K562 (cell line): ENCODE measurements at regions not wholly inside any gene's neighbourhood (a gene's known extent, or its start where the extent isn't known, plus 50 kb on each side); places are given as distances from the start of the nearest gene placed in this dataset.

Experiments used
- ATAC-seq: fragments of 200-7000 bp; cut with Tn5 transposase; 3 replicates; pipeline ENCODE4 v1.9.1; 2020; ENCODE audit warnings: moderate library complexity
- BruUV-seq: library from RNA; stranded (reverse); fragments of 400-500 nt; replicated peaks from 2 replicates; lab custom pipeline; 2021; lab: Mats Ljungman, UMichigan
- CTCF ChIA-PET: fragments of 300-600 bp; formaldehyde crosslinking; extraction: SDS; loops from one replicate; lab custom pipeline; 2021; ENCODE audit warnings: low intra/inter-chr PET ratio; lab: Yijun Ruan, JAX
- POLR2A ChIA-PET: fragments of 300-600, 350-650 bp; sonication (Branson Sonifier 250); formaldehyde crosslinking; extraction: SDS; loops from one replicate; lab custom pipeline; 2021; ENCODE audit warnings: antibody characterized with exemption, inconsistent platforms; lab: Yijun Ruan, JAX
- DNase-seq, 4 experiments: peaks; one replicate each; pipeline versions ENCODE4 v3.0.0 to v3.0.0-alpha.2; 2011 to 2018; ENCODE audit warnings: low spot score in 3 of 4, mixed read lengths in 3 of 4; ENCODE audit errors: extremely low read depth in 1 of 4
- FAIRE-seq: peaks from 2 replicates; lab custom pipeline; 2011; peaks lifted over from hg19 to GRCh38; lab: Jason Lieb, UNC
- H2AFZ ChIP-seq: 2 replicates; pipeline ENCODE4 v1.6.0; 2011; ENCODE audit warnings: low read depth, low read length, control low read depth, inconsistent platforms
- H3K27ac ChIP-seq: fragments of 200-600 bp; 3 replicates; pipeline ENCODE4 v1.8.0; 2011; ENCODE audit warnings: low read depth, mild to moderate bottlenecking, control low read depth, inconsistent platforms, low read length, moderate library complexity, mixed read lengths; ENCODE audit errors: extremely low read depth
- H3K27me3 ChIP-seq, 2 experiments: fragments of 300-600 bp in 1 of 2; 2 replicates in 1 of 2; 3 replicates in 1 of 2; pipeline versions ENCODE4 v1.6.0 to v1.8.0; 2011; ENCODE audit warnings: inconsistent platforms in 2 of 2, low read length in 2 of 2, mild to moderate bottlenecking in 1 of 2, mixed read lengths in 1 of 2, moderate library complexity in 1 of 2; ENCODE audit not compliant: control insufficient read depth in 2 of 2, insufficient read depth in 2 of 2
- H3K36me3 ChIP-seq: fragments of 300-600 bp; 3 replicates; pipeline ENCODE4 v1.8.0; 2011; ENCODE audit warnings: mild to moderate bottlenecking, low read length, inconsistent platforms; ENCODE audit not compliant: control insufficient read depth, insufficient read depth
- H3K4me1 ChIP-seq, 2 experiments: fragments of 200-600 bp in 1 of 2; replicated peaks in 1 of 2; 2 replicates in 1 of 2; 3 replicates in 1 of 2; pipeline versions ENCODE4 v1.5.1 to v1.8.0; 2011; ENCODE audit warnings: inconsistent platforms in 2 of 2, low read length in 2 of 2, mild to moderate bottlenecking in 1 of 2, mixed read lengths in 1 of 2, moderate library complexity in 1 of 2; ENCODE audit not compliant: control insufficient read depth in 2 of 2, insufficient read depth in 2 of 2
- H3K4me2 ChIP-seq: 2 replicates; pipeline ENCODE4 v1.6.1; 2011; ENCODE audit warnings: low read length, control low read depth, inconsistent platforms, mixed read lengths; ENCODE audit not compliant: insufficient read depth
- H3K4me3 ChIP-seq: fragments of 200-600 bp; sonication (generic), shearing (Covaris generic); 2 replicates; pipeline ENCODE4 v1.5.1; 2016; ENCODE audit warnings: control low read depth, inconsistent platforms
- H3K79me2 ChIP-seq: fragments of 200-600 bp; 3 replicates; pipeline ENCODE4 v1.8.0; 2011; ENCODE audit warnings: low read length, inconsistent platforms; ENCODE audit not compliant: control insufficient read depth, insufficient read depth
- H3K9ac ChIP-seq, 2 experiments: 2 replicates each; pipeline versions ENCODE4 v1.6.0 to v1.6.1; 2011; ENCODE audit warnings: low read depth in 2 of 2, low read length in 2 of 2, control low read depth in 1 of 2, inconsistent platforms in 1 of 2, mild to moderate bottlenecking in 1 of 2, mixed read lengths in 1 of 2; ENCODE audit not compliant: insufficient read depth in 1 of 2
- H3K9me1 ChIP-seq: one replicate; pipeline ENCODE4 v1.6.0; 2011; ENCODE audit warnings: inconsistent platforms, mild to moderate bottlenecking, low read length, moderate library complexity; ENCODE audit not compliant: control insufficient read depth, insufficient read depth
- H3K9me3 ChIP-seq: replicated peaks from 2 replicates; pipeline ENCODE4 v1.5.1; 2011; ENCODE audit warnings: low read depth, low read length, inconsistent platforms; ENCODE audit not compliant: control insufficient read depth, insufficient read depth
- H4K20me1 ChIP-seq: replicated peaks from 2 replicates; pipeline ENCODE4 v1.6.1; 2011; ENCODE audit warnings: low read length, inconsistent platforms, mixed read lengths; ENCODE audit not compliant: control insufficient read depth, insufficient read depth
- KDM1A ChIP-seq, 2 experiments: fragments of 450-650 bp; IDR thresholded peaks; 2 replicates each; pipeline ENCODE4 v1.6.1; 2016; ENCODE audit warnings: mild to moderate bottlenecking in 2 of 2
- MLLT1 ChIP-seq, 2 experiments: fragments of 450-650 bp; IDR thresholded peaks; 2 replicates each; pipeline ENCODE4 v1.6.1; 2016
- MTA3 ChIP-seq: fragments of 450-650 bp; formaldehyde crosslinking; IDR thresholded peaks from 2 replicates; pipeline ENCODE4 v1.6.1; 2017; ENCODE audit warnings: mild to moderate bottlenecking, borderline replicate concordance
- ZNF41 ChIP-seq: fragments of 250-450 bp; sonication (Bioruptor Pico); conservative IDR thresholded peaks from 2 replicates; pipeline ENCODE4 v1.4.0; 2020; ENCODE audit warnings: mild to moderate bottlenecking
- ZNF764 ChIP-seq: fragments of 250-450 bp; sonication (Bioruptor Pico); IDR thresholded peaks from 2 replicates; pipeline ENCODE4 v1.4.0; 2020; ENCODE audit warnings: low read depth, mild to moderate bottlenecking, moderate library complexity
- WGBS: fragments of 100-300 bp; shearing (Covaris generic); methylation state at CpG from one replicate; pipeline ENCODE4 v1.1.6; 2016; ENCODE audit warnings: low coverage, mixed read lengths; ENCODE audit not compliant: insufficient coverage; ENCODE audit errors: missing lambda C conversion rate; 5-methylcytosine and 5-hydroxymethylcytosine counted together
- in situ Hi-C: fragments of 300-500 bp; cut with MboI; formaldehyde crosslinking; loops from 4 replicates; pipeline ENCODE4 v1.15.0; 2018; ENCODE audit warnings: inconsistent platforms, mixed read lengths
- intact Hi-C: fragments of 100-400 bp; cut with micrococcal nuclease; formaldehyde crosslinking; loops from 2 replicates; pipeline ENCODE4 v1.14.2; 2022

GRCh38 chr17:70872103-70872502 is 702.8 kb downstream of the KCNJ2 start:
- no peak for ATAC-seq
- in situ Hi-C loops = no loop called here
- TF ChIP-seq MLLT1 (IDR thresholded peaks at IDR 0.05) (no peak), ZNF41 (CRISPR knock-in tag) (no peak), KDM1A (IDR thresholded peaks at IDR 0.05) (no peak), MTA3 (no peak), ZNF764 (CRISPR knock-in tag) (no peak)
- TF ChIP-seq, all 486 proteins: peak for 0
- FAIRE-seq (no peak), DNase-seq (no peak)
- intact Hi-C loops = no loop called here
- H3K4me2 ChIP-seq = no peak overlapping the region
- H4K20me1 ChIP-seq = no peaks in the 10 kb centered on the region
- H3K27ac ChIP-seq = no peak overlapping the region
- no peaks in the 10 kb centered on the region for H3K9me3 ChIP-seq
- no peak overlapping the region for H2AFZ ChIP-seq
- no peaks in the 10 kb centered on the region for H3K9me1 ChIP-seq
- H3K9ac ChIP-seq = no peak overlapping the region
- no peaks in the 10 kb centered on the region for H3K4me1 ChIP-seq
- CTCF ChIA-PET = no interaction called here
- no TSS peak for BruUV-seq
- no peaks in the 10 kb centered on the region for H3K79me2 ChIP-seq
- WGBS = 3% methylated on average over 3 of the region's 3 CpGs
- H3K4me3 ChIP-seq = no peak overlapping the region
- H3K27me3 ChIP-seq = no peaks in the 10 kb centered on the region
- POLR2A ChIA-PET = no interaction called here
- no peaks in the 10 kb centered on the region for H3K36me3 ChIP-seq
